ENCODE measurements at regions not wholly inside any gene's neighbourhood (a gene's known extent, or its start where the extent isn't known, plus 50 kb on each side); places are given as distances from the start of the nearest gene placed in this dataset.
"Not testable (repeated sequence)": the region's sequence is repeated elsewhere in the genome, so short reads cannot be mapped to it uniquely, and the experiment has no call there.

GRCh38 chr5:68024426-68024825 lies 191.1 kb upstream of the PIK3R1 start:
- no peak overlapping the region for H3K4me3 ChIP-seq (ENCODE audit: low read length)
- Mint-ChIP-seq H3K4me3 (no peak overlapping the region), H3K4me1 (ENCODE audit: low read depth) (no peaks in the 10 kb centered on the region), H3K27ac (no peak overlapping the region), H3K27me3 (no peaks in the 10 kb centered on the region), H3K36me3 (ENCODE audit: low read depth) (no peaks in the 10 kb centered on the region), H3K9me3 (no peaks in the 10 kb centered on the region)
- no peaks in the 10 kb centered on the region for H3K27me3 ChIP-seq (ENCODE audit: control insufficient read depth in 1 of 2, insufficient read depth in 2 of 2, low read length in 2 of 2)
- TF ChIP-seq CTCF (IDR thresholded peaks at IDR 0.05): no peak
- H3K36me3 ChIP-seq (ENCODE audit: insufficient read depth, low read length): no peaks in the 10 kb centered on the region
- ChIA-PET POLR2A (no interaction called here), CTCF (no interaction called here)
- ATAC-seq (ENCODE audit: poor library complexity): no peak
- intact Hi-C loops (cut with DNase I, micrococcal nuclease): no loop called here
- H3K4me1 ChIP-seq (ENCODE audit: insufficient read depth, low read length): no peaks in the 10 kb centered on the region
- H3K9me3 ChIP-seq (ENCODE audit: control insufficient read depth in 1 of 2, insufficient read depth in 1 of 2, low read length in 2 of 2): no peaks in the 10 kb centered on the region
- H3K27ac ChIP-seq (ENCODE audit: low read depth in 1 of 2, low read length in 2 of 2): no peak overlapping the region
- no peak for DNase-seq

GRCh38 chr5:68021916-68022315 lies 193.6 kb upstream of the PIK3R1 start:
- Mint-ChIP-seq H3K27ac (no peak overlapping the region), H3K9me3 (no peaks in the 10 kb centered on the region), H3K4me3 (no peak overlapping the region), H3K36me3 (ENCODE audit: low read depth) (no peaks in the 10 kb centered on the region), H3K27me3 (no peaks in the 10 kb centered on the region), H3K4me1 (ENCODE audit: low read depth) (no peaks in the 10 kb centered on the region)
- no peak for ATAC-seq (ENCODE audit: poor library complexity)
- Histone ChIP-seq H3K9me3 (ENCODE audit: control insufficient read depth in 1 of 2, insufficient read depth in 1 of 2, low read length in 2 of 2) (no peaks in the 10 kb centered on the region), H3K4me1 (ENCODE audit: insufficient read depth, low read length) (no peaks in the 10 kb centered on the region), H3K4me3 (ENCODE audit: low read length) (no peak overlapping the region), H3K36me3 (ENCODE audit: insufficient read depth, low read length) (no peaks in the 10 kb centered on the region), H3K27me3 (ENCODE audit: control insufficient read depth in 1 of 2, insufficient read depth in 2 of 2, low read length in 2 of 2) (no peaks in the 10 kb centered on the region), H3K27ac (ENCODE audit: low read depth in 1 of 2, low read length in 2 of 2) (no peak overlapping the region)
- ChIA-PET POLR2A (no interaction called here), CTCF (no interaction called here)
- TF ChIP-seq CTCF (IDR thresholded peaks at IDR 0.05): no peak
- intact Hi-C loops (cut with DNase I, micrococcal nuclease): no loop called here
- DNase-seq: no peak

- no peak for TF ChIP-seq CTCF (IDR thresholded peaks at IDR 0.05)
- Histone ChIP-seq H3K4me1 (ENCODE audit: insufficient read depth, low read length) (no peaks in the 10 kb centered on the region), H3K36me3 (ENCODE audit: insufficient read depth, low read length) (no peaks in the 10 kb centered on the region), H3K27me3 (ENCODE audit: control insufficient read depth in 1 of 2, insufficient read depth in 2 of 2, low read length in 2 of 2) (no peaks in the 10 kb centered on the region), H3K9me3 (ENCODE audit: control insufficient read depth in 1 of 2, insufficient read depth in 1 of 2, low read length in 2 of 2) (no peaks in the 10 kb centered on the region), H3K4me3 (ENCODE audit: low read length) (no peak overlapping the region), H3K27ac (ENCODE audit: low read depth in 1 of 2, low read length in 2 of 2) (no peak overlapping the region)
- ATAC-seq (ENCODE audit: poor library complexity) (no peak), DNase-seq (no peak)
- Mint-ChIP-seq H3K36me3 (ENCODE audit: low read depth) (no peaks in the 10 kb centered on the region), H3K27ac (no peak overlapping the region), H3K4me1 (ENCODE audit: low read depth) (no peaks in the 10 kb centered on the region), H3K4me3 (no peak overlapping the region), H3K9me3 (no peaks in the 10 kb centered on the region), H3K27me3 (no peaks in the 10 kb centered on the region)
- ChIA-PET CTCF (no interaction called here), POLR2A (no interaction called here)
- intact Hi-C loops (cut with DNase I, micrococcal nuclease): no loop called here
Measured at GRCh38 chr5:68021227-68021626, 194.3 kb upstream of the PIK3R1 start.

GRCh38 chr5:68020461-68020969 lies 195.0 kb upstream of the PIK3R1 start:
- H3K36me3 Mint-ChIP-seq (ENCODE audit: low read depth); POLR2A ChIA-PET: not testable (repeated sequence)

More at GRCh38 chr5:68020461-68020969, 195.0 kb upstream of the PIK3R1 start:
- H3K9me3 Mint-ChIP-seq; H3K27me3 ChIP-seq (ENCODE audit: control insufficient read depth in 1 of 2, insufficient read depth in 2 of 2, low read length in 2 of 2); DNase-seq; H3K36me3 ChIP-seq (ENCODE audit: insufficient read depth, low read length); H3K27ac Mint-ChIP-seq; CTCF ChIA-PET; H3K9me3 ChIP-seq (ENCODE audit: control insufficient read depth in 1 of 2, insufficient read depth in 1 of 2, low read length in 2 of 2); intact Hi-C loops (cut with DNase I, micrococcal nuclease); H3K4me1 ChIP-seq (ENCODE audit: insufficient read depth, low read length); H3K4me1 Mint-ChIP-seq (ENCODE audit: low read depth); H3K4me3 Mint-ChIP-seq; H3K27ac ChIP-seq (ENCODE audit: low read depth in 1 of 2, low read length in 2 of 2); H3K4me3 ChIP-seq (ENCODE audit: low read length); ATAC-seq (ENCODE audit: poor library complexity); H3K27me3 Mint-ChIP-seq: not testable (repeated sequence)

All from CD4-positive, alpha-beta T cell (primary cell).